ENCODE measurements at regions not wholly inside any gene's neighbourhood (a gene's known extent, or its start where the extent isn't known, plus 50 kb on each side); places are given as distances from the start of the nearest gene placed in this dataset.

GRCh38 chr1:223003549-223003948, 139.5 kb downstream of the TLR5 start:
- no peak overlapping the region for H3K27ac ChIP-seq
- no peak for TF ChIP-seq CTCF (IDR thresholded peaks at IDR 0.05; ENCODE audit: low read depth, low read length)
- H3K4me3 ChIP-seq (ENCODE audit: low read depth, low read length), result no peak overlapping the region
- no peaks in the 10 kb centered on the region for H3K27me3 ChIP-seq (ENCODE audit: insufficient read depth, low read depth, severe bottlenecking)
- no peaks in the 10 kb centered on the region for H3K36me3 ChIP-seq
- DNase-seq, result no peak
- no peaks in the 10 kb centered on the region for H3K9me3 ChIP-seq (ENCODE audit: severe bottlenecking)

GRCh38 chr1:223006371-223006770, 136.7 kb downstream of the TLR5 start:
- Histone ChIP-seq H3K4me3 (ENCODE audit: low read depth, low read length) (no peak overlapping the region), H3K9me3 (ENCODE audit: severe bottlenecking) (no peaks in the 10 kb centered on the region), H3K27me3 (ENCODE audit: insufficient read depth, low read depth, severe bottlenecking) (no peaks in the 10 kb centered on the region), H3K27ac (no peak overlapping the region), H3K36me3 (no peaks in the 10 kb centered on the region)
- DNase-seq, result no peak
- no peak for TF ChIP-seq CTCF (IDR thresholded peaks at IDR 0.05; ENCODE audit: low read depth, low read length)

- H3K27ac ChIP-seq, result no peak overlapping the region
- no peak for DNase-seq
- TF ChIP-seq CTCF (IDR thresholded peaks at IDR 0.05; ENCODE audit: low read depth, low read length), result no peak
- no peaks in the 10 kb centered on the region for H3K36me3 ChIP-seq
- H3K9me3 ChIP-seq (ENCODE audit: severe bottlenecking), result no peaks in the 10 kb centered on the region
- no peak overlapping the region for H3K4me3 ChIP-seq (ENCODE audit: low read depth, low read length)
- no peaks in the 10 kb centered on the region for H3K27me3 ChIP-seq (ENCODE audit: insufficient read depth, low read depth, severe bottlenecking)
These were observed 136.0 kb downstream of the TLR5 start for GRCh38 chr1:223006917-223007648.

- Histone ChIP-seq H3K9me3 (ENCODE audit: severe bottlenecking) (no peaks in the 10 kb centered on the region), H3K36me3 (no peaks in the 10 kb centered on the region), H3K27ac (no peak overlapping the region), H3K4me3 (ENCODE audit: low read depth, low read length) (no peak overlapping the region), H3K27me3 (ENCODE audit: insufficient read depth, low read depth, severe bottlenecking) (no peaks in the 10 kb centered on the region)
- no peak for TF ChIP-seq CTCF (IDR thresholded peaks at IDR 0.05; ENCODE audit: low read depth, low read length)
- DNase-seq, result no peak
These were observed 135.1 kb downstream of the TLR5 start for GRCh38 chr1:223007935-223008334.

- Histone ChIP-seq H3K4me3 (ENCODE audit: low read depth, low read length) (no peak overlapping the region), H3K9me3 (ENCODE audit: severe bottlenecking) (no peaks in the 10 kb centered on the region), H3K27ac (no peak overlapping the region), H3K27me3 (ENCODE audit: insufficient read depth, low read depth, severe bottlenecking) (no peaks in the 10 kb centered on the region), H3K36me3 (no peaks in the 10 kb centered on the region)
- TF ChIP-seq CTCF (IDR thresholded peaks at IDR 0.05; ENCODE audit: low read depth, low read length), result no peak
- no peak for DNase-seq
These were observed 134.2 kb downstream of the TLR5 start for GRCh38 chr1:223008808-223009207.

GRCh38 chr1:223009406-223009805, 133.6 kb downstream of the TLR5 start:
- H3K27me3 ChIP-seq (ENCODE audit: insufficient read depth, low read depth, severe bottlenecking), result no peaks in the 10 kb centered on the region
- H3K27ac ChIP-seq, result no peak overlapping the region
- no peak for TF ChIP-seq CTCF (IDR thresholded peaks at IDR 0.05; ENCODE audit: low read depth, low read length)
- H3K36me3 ChIP-seq, result no peaks in the 10 kb centered on the region
- H3K4me3 ChIP-seq (ENCODE audit: low read depth, low read length), result no peak overlapping the region
- no peak for DNase-seq
- H3K9me3 ChIP-seq (ENCODE audit: severe bottlenecking), result no peaks in the 10 kb centered on the region

Data from WERI-Rb-1 (cell line).